Endothelial cell of umbilical vein (primary cell): ENCODE measurements at regions not wholly inside any gene's neighbourhood (a gene's known extent, or its start where the extent isn't known, plus 50 kb on each side); places are given as distances from the start of the nearest gene placed in this dataset.

Experiments
- BruUV-seq: library from RNA; stranded (reverse); fragments of 400-500 nt; replicated peaks from 2 replicates; lab custom pipeline; 2021; lab: Mats Ljungman, UMichigan
- CTCF ChIA-PET: fragments of 300-600, 350-600 bp; sonication (Branson Sonifier 250); formaldehyde crosslinking; loops from one replicate; lab custom pipeline; 2021; ENCODE audit warnings: antibody characterized with exemption, inconsistent platforms; lab: Charles Lee
- POLR2A ChIA-PET: fragments of 300-600, 350-600 bp; sonication (Branson Sonifier 250); formaldehyde crosslinking; loops from one replicate; lab custom pipeline; 2021; ENCODE audit warnings: antibody characterized with exemption, inconsistent platforms; lab: Charles Lee
- DNase-seq: peaks from one replicate; pipeline ENCODE4 v3.0.0-alpha.2; 2011; ENCODE audit warnings: low read depth, low spot score
- FAIRE-seq: peaks from 2 replicates; lab custom pipeline; 2011; peaks lifted over from hg19 to GRCh38; lab: Jason Lieb, UNC
- H2AFZ ChIP-seq: 2 replicates; pipeline ENCODE4 v1.6.0; 2012; ENCODE audit warnings: low read depth, low read length, control low read depth, inconsistent platforms
- H3K27ac ChIP-seq: 2 replicates; pipeline ENCODE4 v1.5.1; 2011; ENCODE audit warnings: low read depth, mild to moderate bottlenecking, control low read depth, low read length, moderate library complexity; ENCODE audit not compliant: insufficient read depth
- H3K27me3 ChIP-seq, 2 experiments: 2 replicates each; pipeline versions ENCODE4 v1.6.0 to v1.6.1; 2011; ENCODE audit warnings: low read length in 2 of 2, mixed read lengths in 1 of 2; ENCODE audit not compliant: control insufficient read depth in 2 of 2, insufficient read depth in 2 of 2
- H3K36me3 ChIP-seq, 2 experiments: 2 replicates in 1 of 2; 3 replicates in 1 of 2; pipeline ENCODE4 v1.5.1; 2011; ENCODE audit warnings: low read length in 2 of 2, mild to moderate bottlenecking in 1 of 2, moderate library complexity in 1 of 2; ENCODE audit not compliant: control insufficient read depth in 2 of 2, insufficient read depth in 2 of 2; ENCODE audit errors: extremely low read depth in 1 of 2
- H3K4me1 ChIP-seq: 3 replicates; pipeline ENCODE4 v1.5.1; 2011; ENCODE audit warnings: mild to moderate bottlenecking, low read length; ENCODE audit not compliant: control insufficient read depth, insufficient read depth; ENCODE audit errors: extremely low read depth
- H3K4me2 ChIP-seq: 2 replicates; pipeline ENCODE4 v1.6.1; 2011; ENCODE audit warnings: low read length, control low read depth, mixed read lengths; ENCODE audit not compliant: insufficient read depth
- H3K4me3 ChIP-seq, 3 experiments: fragments of 200-600 bp in 1 of 3; sonication (generic), shearing (Covaris generic) in 1 of 3; replicated peaks in 1 of 3; 2 replicates each; pipeline ENCODE4 v1.5.1; 2011 to 2016; ENCODE audit warnings: control low read depth in 3 of 3, low read length in 3 of 3, mild to moderate bottlenecking in 2 of 3, inconsistent platforms in 1 of 3, low read depth in 1 of 3, moderate library complexity in 1 of 3; ENCODE audit not compliant: insufficient read depth in 1 of 3
- H3K79me2 ChIP-seq: 2 replicates; pipeline ENCODE4 v1.6.0; 2012; ENCODE audit warnings: low read length, inconsistent platforms; ENCODE audit not compliant: control insufficient read depth, insufficient read depth
- H3K9ac ChIP-seq: replicated peaks from 2 replicates; pipeline ENCODE3; 2011; ENCODE audit warnings: low read length, control low read depth; ENCODE audit not compliant: insufficient read depth; ENCODE audit errors: extremely low read depth
- H3K9me1 ChIP-seq: replicated peaks from 3 replicates; pipeline ENCODE4 v1.6.0; 2011; ENCODE audit warnings: mild to moderate bottlenecking, low read length; ENCODE audit not compliant: control insufficient read depth, insufficient read depth; ENCODE audit errors: extremely low read depth
- H3K9me3 ChIP-seq: replicated peaks from 2 replicates; pipeline ENCODE4 v1.5.1; 2012; ENCODE audit warnings: low read length, inconsistent platforms; ENCODE audit not compliant: control insufficient read depth, insufficient read depth
- H4K20me1 ChIP-seq: replicated peaks from 2 replicates; pipeline ENCODE3; 2011; ENCODE audit warnings: mild to moderate bottlenecking, low read length; ENCODE audit not compliant: control insufficient read depth, insufficient read depth; ENCODE audit errors: extremely low read depth
- CTCF ChIP-seq, 2 donors: IDR thresholded peaks; 1 replicate in 1 of 2; 2 replicates in 1 of 2; pipeline ENCODE4 v1.5.1; 2011; ENCODE audit warnings: low read length in 2 of 2, mild to moderate bottlenecking in 2 of 2, moderate library complexity in 2 of 2, control low read depth in 1 of 2, inconsistent platforms in 1 of 2, low read depth in 1 of 2; ENCODE audit not compliant: insufficient read depth in 1 of 2; ENCODE audit errors: extremely low read depth in 1 of 2
- EZH2 ChIP-seq: IDR thresholded peaks from 2 replicates; pipeline ENCODE4 v1.6.1; 2012; ENCODE audit warnings: borderline replicate concordance, low read depth, mild to moderate bottlenecking, moderate library complexity, low read length, inconsistent platforms; ENCODE audit not compliant: severe bottlenecking
- FOS ChIP-seq: IDR thresholded peaks from 2 replicates; pipeline ENCODE4 v1.6.1; 2011; ENCODE audit warnings: mild to moderate bottlenecking, low read length, moderate library complexity, borderline replicate concordance; ENCODE audit not compliant: insufficient read depth
- GATA2 ChIP-seq: IDR thresholded peaks from 2 replicates; pipeline ENCODE4 v1.7.0; 2011; ENCODE audit warnings: low read depth, mild to moderate bottlenecking, moderate library complexity, mixed read lengths, low read length; ENCODE audit not compliant: insufficient read length, insufficient read depth
- JUN ChIP-seq: IDR thresholded peaks from 2 replicates; pipeline ENCODE4 v1.6.1; 2011; ENCODE audit warnings: borderline replicate concordance, low read depth; ENCODE audit not compliant: insufficient read length, insufficient read depth
- MAX ChIP-seq: IDR thresholded peaks from 2 replicates; pipeline ENCODE4 v1.6.1; 2011; ENCODE audit not compliant: insufficient read depth, insufficient read length
- MYC ChIP-seq: IDR thresholded peaks from one replicate; pipeline ENCODE4 v1.6.1; 2011; ENCODE audit warnings: mild to moderate bottlenecking, low read depth, low read length
- POLR2A ChIP-seq: IDR thresholded peaks from 2 replicates; pipeline ENCODE4 v1.6.1; 2012; ENCODE audit warnings: low read depth, mild to moderate bottlenecking, control low read depth, low read length
- POLR2AphosphoS5 ChIP-seq: IDR thresholded peaks from 2 replicates; pipeline ENCODE4 v1.6.1; 2012; ENCODE audit warnings: low read depth, mild to moderate bottlenecking, control low read depth, low read length, moderate library complexity; ENCODE audit not compliant: insufficient read depth
- dilution Hi-C: fragments of 300-500 bp; cut with MboI; formaldehyde crosslinking; loops from one replicate; pipeline ENCODE4 v1.15.0; 2019; ENCODE audit warnings: low sequenced_read_pairs; ENCODE audit not compliant: extremely low pct_ligation_motif_present
- intact Hi-C: fragments of 100-400 bp; cut with micrococcal nuclease; formaldehyde crosslinking; loops from one replicate; pipeline ENCODE4 v1.10.0; 2022

- ChIA-PET POLR2A (interaction anchor here (0.7 kb wide), 1 partner anchor 67 kb away, joined by 3 read pairs; no protein-coding TSS in a partner anchor), CTCF (no interaction called here)
- TF ChIP-seq MAX: no peak
These were observed 410.1 kb downstream of the SUCLG1 start for GRCh38 chr2:84048964-84049363.

GRCh38 chr2:84041506-84041905 is 417.6 kb downstream of the SUCLG1 start:
- Histone ChIP-seq H3K79me2 (no peaks in the 10 kb centered on the region), H3K27me3 (no peaks in the 10 kb centered on the region), H3K4me1 (no peaks in the 10 kb centered on the region), H2AFZ (no peak overlapping the region), H3K9me3 (no peaks in the 10 kb centered on the region), H3K36me3 (no peaks in the 10 kb centered on the region), H4K20me1 (no peaks in the 10 kb centered on the region), H3K9ac (no peak overlapping the region), H3K4me2 (no peak overlapping the region), H3K27ac (no peak overlapping the region), H3K4me3 (no peak overlapping the region), H3K9me1 (no peaks in the 10 kb centered on the region)
- dilution Hi-C loops: no loop called here
- FAIRE-seq: no peak
- ChIA-PET POLR2A (no interaction called here), CTCF (no interaction called here)
- DNase-seq: no peak
- BruUV-seq: no TSS peak
- intact Hi-C loops: no loop called here
- TF ChIP-seq JUN: no peak
- TF ChIP-seq FOS: no peak
- TF ChIP-seq GATA2: no peak
- no peak for TF ChIP-seq POLR2A
- no peak for TF ChIP-seq MYC
- no peak for TF ChIP-seq MAX
- TF ChIP-seq CTCF (IDR thresholded peaks at IDR 0.05; ENCODE audit: extremely low read depth in 1 of 2, insufficient read depth in 1 of 2, low read depth in 1 of 2, low read length in 2 of 2): no peak
- TF ChIP-seq EZH2: no peak
- TF ChIP-seq POLR2AphosphoS5: no peak

More at GRCh38 chr2:84048964-84049363, 410.1 kb downstream of the SUCLG1 start:
- H2AFZ ChIP-seq: no peak overlapping the region
- no peaks in the 10 kb centered on the region for H3K9me1 ChIP-seq
- H3K27me3 ChIP-seq: no peaks in the 10 kb centered on the region
- H3K4me3 ChIP-seq: no peak overlapping the region
- no peak overlapping the region for H3K27ac ChIP-seq
- no peaks in the 10 kb centered on the region for H3K79me2 ChIP-seq
- DNase-seq: no peak
- no peak for FAIRE-seq
- no peaks in the 10 kb centered on the region for H3K36me3 ChIP-seq
- H4K20me1 ChIP-seq: no peaks in the 10 kb centered on the region
- H3K9ac ChIP-seq: no peak overlapping the region
- dilution Hi-C loops (no loop called here), intact Hi-C loops (no loop called here)
- no TSS peak for BruUV-seq
- no peak overlapping the region for H3K4me2 ChIP-seq
- H3K4me1 ChIP-seq: no peaks in the 10 kb centered on the region
- H3K9me3 ChIP-seq: no peaks in the 10 kb centered on the region
